SK-MEL-5 (cell line): ENCODE measurements at regions not wholly inside any gene's neighbourhood (a gene's known extent, or its start where the extent isn't known, plus 50 kb on each side); places are given as distances from the start of the nearest gene placed in this dataset.

ENCODE experiments used
- DNase-seq: peaks from one replicate; pipeline ENCODE4 v3.0.0-alpha.2; 2016; ENCODE audit warnings: low read depth, low spot score
- in situ Hi-C: cut with HindIII; loops from 2 replicates; pipeline ENCODE4 v1.10.0; 2016; ENCODE audit warnings: low sequenced_read_pairs, high pct_unique_total_duplicates, low pct_unique_long_range_greater_than_20kb

- in situ Hi-C loops: no loop called here
- no peak for DNase-seq
These were observed 90.1 kb downstream of the SREK1 start for GRCh38 chr5:66234241-66234640.

GRCh38 chr5:66238435-66238834, 94.3 kb downstream of the SREK1 start:
- in situ Hi-C loops: no loop called here
- no peak for DNase-seq

GRCh38 chr5:66239034-66239433, 94.9 kb downstream of the SREK1 start:
- peak; percentile 67 for DNase-seq
- in situ Hi-C loops: no loop called here

GRCh38 chr5:66241136-66241825, 97.2 kb downstream of the SREK1 start:
- no peak for DNase-seq
- in situ Hi-C loops: no loop called here

GRCh38 chr5:66242050-66242715, 98.1 kb downstream of the SREK1 start:
- in situ Hi-C loops: no loop called here
- no peak for DNase-seq

GRCh38 chr5:66246608-66247007, 102.5 kb downstream of the SREK1 start:
- in situ Hi-C loops: no loop called here

GRCh38 chr5:66247176-66247960, 103.3 kb downstream of the SREK1 start:
- DNase-seq: peak; percentile 34
- in situ Hi-C loops: no loop called here

More at GRCh38 chr5:66246608-66247007, 102.5 kb downstream of the SREK1 start:
- no peak for DNase-seq

- in situ Hi-C loops: no loop called here
- no peak for DNase-seq
These were observed 104.8 kb downstream of the SREK1 start for GRCh38 chr5:66248874-66249273.

GRCh38 chr5:66249920-66250319, 105.8 kb downstream of the SREK1 start:
- DNase-seq: no peak
- in situ Hi-C loops: no loop called here

GRCh38 chr5:66252849-66253248, 108.7 kb downstream of the SREK1 start:
- no peak for DNase-seq
- in situ Hi-C loops: no loop called here

GRCh38 chr5:66255714-66256113, 111.6 kb downstream of the SREK1 start:
- DNase-seq: no peak
- in situ Hi-C loops: no loop called here

GRCh38 chr5:66273121-66273520, 129.0 kb downstream of the SREK1 start:
- in situ Hi-C loops: no loop called here
- no peak for DNase-seq

GRCh38 chr5:66276986-66277385, 132.9 kb downstream of the SREK1 start:
- no peak for DNase-seq
- in situ Hi-C loops: no loop called here

- DNase-seq: no peak
- in situ Hi-C loops: no loop called here
These were observed 133.9 kb downstream of the SREK1 start for GRCh38 chr5:66277981-66278380.

GRCh38 chr5:66281294-66281693, 137.2 kb downstream of the SREK1 start:
- DNase-seq: no peak
- in situ Hi-C loops: no loop called here

GRCh38 chr5:66284588-66285342, 140.7 kb downstream of the SREK1 start:
- DNase-seq: no peak
- in situ Hi-C loops: no loop called here

GRCh38 chr5:66285343-66285922, 141.3 kb downstream of the SREK1 start:
- no peak for DNase-seq
- in situ Hi-C loops: no loop called here

- in situ Hi-C loops: no loop called here
- no peak for DNase-seq
These were observed 147.7 kb downstream of the SREK1 start for GRCh38 chr5:66291771-66292170.
